ENCODE measurements at regions not wholly inside any gene's neighbourhood (a gene's known extent, or its start where the extent isn't known, plus 50 kb on each side); places are given as distances from the start of the nearest gene placed in this dataset.

GRCh38 chr20:23192469-23192868 lies 106.3 kb upstream of the CD93 start:
- TF ChIP-seq POLR2A (IDR thresholded peaks at IDR 0.05) (no peak), CTCF (IDR thresholded peaks at IDR 0.05) (no peak)
- WGBS, 4 donors, result 91 to 95% (median 93%) methylated on average over 3 of the region's 3 CpGs
- H3K4me1 ChIP-seq, result peaks cover 0 to 16% (median 0%) of the 10 kb centered on the region in 12 donors
- DNase-seq (no peak), ATAC-seq (no peak)
- no peak overlapping the region for H3K4me3 ChIP-seq
- H3K36me3 ChIP-seq, result no peaks in the 10 kb centered on the region
- intact Hi-C loops (cut with DNase I), result no loop called here
- H3K27me3 ChIP-seq, result no peaks in the 10 kb centered on the region
- H3K27ac ChIP-seq, result no peak overlapping the region
- H3K9me3 ChIP-seq, result peaks cover 0 to 7% (median 0%) of the 10 kb centered on the region in 12 donors

- Histone ChIP-seq H3K27ac (no peak overlapping the region), H3K9me3 (no peaks in the 10 kb centered on the region), H3K4me3 (no peak overlapping the region), H3K27me3 (no peaks in the 10 kb centered on the region), H3K4me1 (peaks cover 0 to 12% (median 0%) of the 10 kb centered on the region in 12 donors), H3K36me3 (no peaks in the 10 kb centered on the region)
- intact Hi-C loops (cut with DNase I), result no loop called here
- ATAC-seq (no peak), DNase-seq (no peak)
- WGBS, 4 donors, result 80 to 91% (median 89%) methylated on average over 3 of the region's 3 CpGs
- no peak for TF ChIP-seq POLR2A (IDR thresholded peaks at IDR 0.05)
- TF ChIP-seq CTCF (IDR thresholded peaks at IDR 0.05), result no peak
Measured at GRCh38 chr20:23190557-23190956, 104.4 kb upstream of the CD93 start.

- peak in 1 of 5 donors; percentile 48 for DNase-seq
- intact Hi-C loops (cut with DNase I), result loop anchor here in 1 of 10 donors (10.0 kb wide), 1 partner anchor 45 kb away; no protein-coding TSS in a partner anchor
- ATAC-seq, result peak in 1 of 4 donors; percentile 57
Measured at GRCh38 chr20:23189854-23190253, 103.7 kb upstream of the CD93 start.

GRCh38 chr20:23189341-23189740 lies 103.2 kb upstream of the CD93 start:
- H3K27me3 ChIP-seq, result no peaks in the 10 kb centered on the region
- intact Hi-C loops (cut with DNase I), result loop anchor here in 1 of 10 donors (10.0 kb wide), 1 partner anchor 45 kb away; no protein-coding TSS in a partner anchor
- peaks cover 0 to 9% (median 0%) of the 10 kb centered on the region in 12 donors for H3K4me1 ChIP-seq
- H3K36me3 ChIP-seq, result no peaks in the 10 kb centered on the region
- H3K9me3 ChIP-seq, result no peaks in the 10 kb centered on the region
- H3K4me3 ChIP-seq, result no peak overlapping the region
- no peak for ATAC-seq
- H3K27ac ChIP-seq, result no peak overlapping the region
- TF ChIP-seq POLR2A (IDR thresholded peaks at IDR 0.05) (no peak), CTCF (IDR thresholded peaks at IDR 0.05) (no peak)
- DNase-seq, result no peak
- 81 to 90% (median 85%) methylated on average over 11 of the region's 11 CpGs for WGBS, 4 donors

More at GRCh38 chr20:23189854-23190253, 103.7 kb upstream of the CD93 start:
- H3K27ac ChIP-seq, result no peak overlapping the region
- H3K4me3 ChIP-seq, result no peak overlapping the region
- no peaks in the 10 kb centered on the region for H3K36me3 ChIP-seq
- H3K4me1 ChIP-seq, result peaks cover 0 to 9% (median 0%) of the 10 kb centered on the region in 12 donors
- 53 to 72% (median 55%) methylated on average over 6 to 9 of the region's 9 CpGs for WGBS, 4 donors
- TF ChIP-seq POLR2A (IDR thresholded peaks at IDR 0.05) (no peak), CTCF (IDR thresholded peaks at IDR 0.05) (no peak)
- H3K9me3 ChIP-seq, result no peaks in the 10 kb centered on the region
- no peaks in the 10 kb centered on the region for H3K27me3 ChIP-seq

Measured in heart left ventricle (tissue), 16 donors.